ENCODE measurements at regions not wholly inside any gene's neighbourhood (a gene's known extent, or its start where the extent isn't known, plus 50 kb on each side); places are given as distances from the start of the nearest gene placed in this dataset.

DNA sequence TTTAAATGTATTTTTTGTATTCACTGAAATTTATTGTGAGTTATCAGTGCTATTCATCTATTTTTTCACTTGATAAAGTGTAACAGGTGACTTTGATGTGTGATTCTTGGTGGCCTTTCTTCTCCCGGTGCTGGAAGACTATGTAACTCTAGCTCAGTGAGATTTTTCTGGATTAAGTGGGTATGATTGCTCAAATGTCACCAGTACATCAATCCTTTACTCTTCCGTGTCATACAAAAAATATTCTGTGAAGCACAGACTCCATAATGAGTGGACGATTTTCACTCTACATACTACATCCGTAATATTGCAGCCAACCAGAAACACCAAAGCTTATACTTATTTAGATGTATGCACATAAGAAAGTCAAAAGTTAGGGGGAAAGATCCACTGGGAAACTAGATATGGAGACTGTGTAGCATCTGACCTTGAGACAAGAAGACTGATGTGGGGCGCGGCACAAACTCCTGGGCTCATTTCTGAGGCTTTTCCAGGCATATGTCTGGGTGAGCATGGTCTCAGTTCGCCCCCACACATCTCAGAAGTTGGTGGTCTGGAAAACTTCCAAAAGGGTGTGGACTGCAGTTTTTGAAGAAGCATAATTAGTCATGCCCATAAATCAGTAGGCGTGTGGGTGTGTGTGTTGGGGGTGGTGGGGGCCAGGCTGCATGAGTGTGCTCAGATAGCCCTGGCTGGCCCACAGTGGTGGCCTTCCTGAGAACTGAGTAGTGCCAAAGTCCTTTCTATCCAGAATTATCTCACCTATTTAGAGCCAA is 53.9 kb upstream of the TENM3 start:
- DNase-seq (ENCODE audit: low read depth): no peak

DNA sequence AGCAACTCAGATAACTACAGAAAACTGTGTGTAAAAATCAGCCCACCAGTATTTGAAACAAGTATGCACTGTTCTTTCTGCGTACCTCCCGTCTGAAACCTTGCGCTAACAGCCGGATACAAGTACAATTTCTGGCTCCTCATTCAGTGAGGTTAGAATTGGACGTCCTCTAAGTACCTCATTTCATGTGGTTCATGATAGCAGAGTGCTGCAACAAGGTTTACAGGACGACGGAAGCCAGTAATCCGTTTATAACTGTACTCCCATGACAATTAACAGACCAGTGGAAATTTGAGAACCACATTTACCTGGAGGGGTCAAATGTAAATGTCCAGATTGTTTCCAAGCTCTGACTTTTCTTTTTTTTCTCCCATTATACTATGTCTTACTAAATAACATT is 52.9 kb upstream of the TENM3 start:
- DNase-seq (ENCODE audit: low read depth): no peak

- DNase-seq (ENCODE audit: low read depth): no peak
Observed at GRCh38 chr4:182192511-182193181, 50.6 kb upstream of the TENM3 start.

DNA sequence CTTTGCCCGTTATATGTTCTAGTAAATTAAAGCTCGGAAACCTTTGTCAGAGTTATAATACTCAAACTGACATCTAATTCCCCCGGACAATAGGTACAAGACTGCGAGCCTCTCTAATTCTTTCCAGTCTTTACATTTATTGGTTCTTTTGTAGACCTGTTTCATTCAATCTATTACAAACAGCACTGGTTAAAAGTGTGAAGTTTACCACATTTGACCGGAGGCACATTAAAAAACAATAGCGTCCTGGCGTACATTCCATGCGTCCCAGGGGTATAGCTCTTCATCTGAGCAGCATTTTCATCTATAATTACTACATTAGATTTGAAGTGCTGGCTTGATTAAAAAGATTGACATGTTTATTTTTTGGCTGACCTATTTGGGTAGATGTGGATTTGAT is 49.9 kb upstream of the TENM3 start:
- no peak for DNase-seq (ENCODE audit: low read depth)

Measured in CMK (cell line).